Naive B cell (primary cell): ENCODE measurements at regions not wholly inside any gene's neighbourhood (a gene's known extent, or its start where the extent isn't known, plus 50 kb on each side); places are given as distances from the start of the nearest gene placed in this dataset.

Experiments
- ATAC-seq, 2 donors: fragments of 150-1000 bp; cut with Tn5 transposase; 2 replicates each; pipeline ENCODE4 v1.10.0; 2021; ENCODE audit warnings: low read depth in 2 of 2, mild to moderate bottlenecking in 2 of 2, moderate library complexity in 2 of 2
- DNase-seq: peaks from one replicate; pipeline ENCODE4 v3.0.0; 2022
- H3K27ac Mint-ChIP-seq, 6 donors: one replicate each; pipeline ENCODE4 v1.8.0; 2020 to 2022; ENCODE audit warnings: mild to moderate bottlenecking in 6 of 6, mixed read lengths in 6 of 6, moderate library complexity in 5 of 6, inconsistent platforms in 2 of 6
- H3K27me3 Mint-ChIP-seq, 3 donors: one replicate each; pipeline ENCODE4 v1.8.0; 2021 to 2022; ENCODE audit warnings: mixed read lengths in 3 of 3, mild to moderate bottlenecking in 1 of 3
- H3K36me3 Mint-ChIP-seq, 2 donors: one replicate each; pipeline ENCODE4 v1.8.0; 2020 to 2022; ENCODE audit warnings: mixed read lengths in 2 of 2, inconsistent platforms in 1 of 2, mild to moderate bottlenecking in 1 of 2
- H3K4me1 Mint-ChIP-seq, 3 donors: one replicate each; pipeline ENCODE4 v1.8.0; 2020 to 2022; ENCODE audit warnings: mixed read lengths in 3 of 3, inconsistent platforms in 1 of 3, mild to moderate bottlenecking in 1 of 3, moderate library complexity in 1 of 3
- H3K4me3 Mint-ChIP-seq, 8 donors: one replicate each; pipeline ENCODE4 v1.8.0; 2020 to 2022; ENCODE audit warnings: mild to moderate bottlenecking in 8 of 8, mixed read lengths in 8 of 8, moderate library complexity in 8 of 8, inconsistent platforms in 2 of 8
- H3K9me3 Mint-ChIP-seq, 7 donors: one replicate each; pipeline ENCODE4 v1.8.0; 2020 to 2022; ENCODE audit warnings: mixed read lengths in 7 of 7, mild to moderate bottlenecking in 5 of 7, inconsistent platforms in 2 of 7, moderate library complexity in 1 of 7

- Mint-ChIP-seq H3K4me3 (no peak overlapping the region), H3K27me3 (no peaks in the 10 kb centered on the region), H3K36me3 (no peaks in the 10 kb centered on the region), H3K4me1 (no peaks in the 10 kb centered on the region), H3K27ac (no peak overlapping the region), H3K9me3 (peaks cover 0 to 4% (median 0%) of the 10 kb centered on the region in 7 donors)
- no peak for DNase-seq
- ATAC-seq, result no peak
Measured at GRCh38 chr14:86532219-86532618, 1002.3 kb downstream of the FLRT2 start.

GRCh38 chr14:86530457-86530856 lies 1000.5 kb downstream of the FLRT2 start:
- Mint-ChIP-seq H3K4me1 (no peaks in the 10 kb centered on the region), H3K27ac (no peak overlapping the region), H3K27me3 (no peaks in the 10 kb centered on the region), H3K4me3 (no peak overlapping the region), H3K36me3 (no peaks in the 10 kb centered on the region), H3K9me3 (peaks cover 0 to 4% (median 0%) of the 10 kb centered on the region in 7 donors)
- no peak for DNase-seq
- ATAC-seq, result no peak

- no peaks in the 10 kb centered on the region for H3K36me3 Mint-ChIP-seq
- H3K27ac Mint-ChIP-seq, result no peak overlapping the region
- no peaks in the 10 kb centered on the region for H3K27me3 Mint-ChIP-seq
- no peak overlapping the region for H3K4me3 Mint-ChIP-seq
- no peak for ATAC-seq
- H3K4me1 Mint-ChIP-seq, result no peaks in the 10 kb centered on the region
- H3K9me3 Mint-ChIP-seq, result peaks cover 0 to 4% (median 0%) of the 10 kb centered on the region in 7 donors
- no peak for DNase-seq
Measured at GRCh38 chr14:86527312-86527711, 997.4 kb downstream of the FLRT2 start.

- H3K36me3 Mint-ChIP-seq, result no peaks in the 10 kb centered on the region
- DNase-seq (no peak), ATAC-seq (no peak)
- no peaks in the 10 kb centered on the region for H3K27me3 Mint-ChIP-seq
- no peaks in the 10 kb centered on the region for H3K4me1 Mint-ChIP-seq
- no peak overlapping the region for H3K27ac Mint-ChIP-seq
- no peaks in the 10 kb centered on the region for H3K9me3 Mint-ChIP-seq
- H3K4me3 Mint-ChIP-seq, result no peak overlapping the region
Measured at GRCh38 chr14:86525673-86526072, 995.7 kb downstream of the FLRT2 start.

- DNase-seq, result no peak
- Mint-ChIP-seq H3K4me1 (no peaks in the 10 kb centered on the region), H3K9me3 (no peaks in the 10 kb centered on the region), H3K4me3 (no peak overlapping the region), H3K27ac (no peak overlapping the region), H3K36me3 (no peaks in the 10 kb centered on the region), H3K27me3 (no peaks in the 10 kb centered on the region)
- no peak for ATAC-seq
Measured at GRCh38 chr14:86521843-86522242, 991.9 kb downstream of the FLRT2 start.

GRCh38 chr14:86521031-86521730 lies 991.2 kb downstream of the FLRT2 start:
- no peaks in the 10 kb centered on the region for H3K9me3 Mint-ChIP-seq
- H3K4me1 Mint-ChIP-seq, result no peaks in the 10 kb centered on the region
- no peaks in the 10 kb centered on the region for H3K36me3 Mint-ChIP-seq
- H3K27me3 Mint-ChIP-seq, result no peaks in the 10 kb centered on the region
- DNase-seq, result no peak
- no peak overlapping the region for H3K27ac Mint-ChIP-seq
- no peak for ATAC-seq
- H3K4me3 Mint-ChIP-seq, result no peak overlapping the region

- H3K27me3 Mint-ChIP-seq, result no peaks in the 10 kb centered on the region
- ATAC-seq (no peak), DNase-seq (no peak)
- no peaks in the 10 kb centered on the region for H3K4me1 Mint-ChIP-seq
- no peaks in the 10 kb centered on the region for H3K36me3 Mint-ChIP-seq
- H3K9me3 Mint-ChIP-seq, result no peaks in the 10 kb centered on the region
- no peak overlapping the region for H3K4me3 Mint-ChIP-seq
- no peak overlapping the region for H3K27ac Mint-ChIP-seq
Measured at GRCh38 chr14:86518298-86518697, 988.4 kb downstream of the FLRT2 start.

- Mint-ChIP-seq H3K4me1 (no peaks in the 10 kb centered on the region), H3K36me3 (no peaks in the 10 kb centered on the region), H3K9me3 (no peaks in the 10 kb centered on the region), H3K27ac (no peak overlapping the region), H3K27me3 (no peaks in the 10 kb centered on the region), H3K4me3 (no peak overlapping the region)
- no peak for ATAC-seq
- no peak for DNase-seq
Measured at GRCh38 chr14:86515195-86515594, 985.3 kb downstream of the FLRT2 start.

GRCh38 chr14:86513564-86513963 lies 983.6 kb downstream of the FLRT2 start:
- H3K4me3 Mint-ChIP-seq, result no peak overlapping the region
- ATAC-seq, result no peak
- H3K36me3 Mint-ChIP-seq, result no peaks in the 10 kb centered on the region
- H3K9me3 Mint-ChIP-seq, result no peaks in the 10 kb centered on the region
- DNase-seq, result no peak
- H3K27ac Mint-ChIP-seq, result no peak overlapping the region
- H3K27me3 Mint-ChIP-seq, result no peaks in the 10 kb centered on the region
- H3K4me1 Mint-ChIP-seq, result no peaks in the 10 kb centered on the region

GRCh38 chr14:86513056-86513455 lies 983.1 kb downstream of the FLRT2 start:
- Mint-ChIP-seq H3K9me3 (no peaks in the 10 kb centered on the region), H3K27ac (no peak overlapping the region), H3K4me3 (no peak overlapping the region), H3K36me3 (no peaks in the 10 kb centered on the region), H3K27me3 (no peaks in the 10 kb centered on the region), H3K4me1 (no peaks in the 10 kb centered on the region)
- ATAC-seq (no peak), DNase-seq (no peak)

- DNase-seq (no peak), ATAC-seq (no peak)
- Mint-ChIP-seq H3K27ac (no peak overlapping the region), H3K9me3 (no peaks in the 10 kb centered on the region), H3K4me1 (no peaks in the 10 kb centered on the region), H3K36me3 (no peaks in the 10 kb centered on the region), H3K4me3 (no peak overlapping the region), H3K27me3 (no peaks in the 10 kb centered on the region)
Measured at GRCh38 chr14:86510491-86510890, 980.5 kb downstream of the FLRT2 start.

GRCh38 chr14:86505808-86506207 lies 975.9 kb downstream of the FLRT2 start:
- Mint-ChIP-seq H3K36me3 (no peaks in the 10 kb centered on the region), H3K4me1 (peaks cover 4 to 12% (median 4%) of the 10 kb centered on the region in 3 donors), H3K27ac (no peak overlapping the region), H3K4me3 (no peak overlapping the region), H3K9me3 (no peaks in the 10 kb centered on the region), H3K27me3 (no peaks in the 10 kb centered on the region)
- DNase-seq, result no peak
- ATAC-seq, result no peak

GRCh38 chr14:86501611-86502010 lies 971.7 kb downstream of the FLRT2 start:
- Mint-ChIP-seq H3K9me3 (peaks cover 0 to 4% (median 0%) of the 10 kb centered on the region in 7 donors), H3K4me1 (peaks cover 4 to 12% (median 4%) of the 10 kb centered on the region in 3 donors), H3K36me3 (no peaks in the 10 kb centered on the region), H3K27me3 (no peaks in the 10 kb centered on the region), H3K4me3 (peak overlapping the region in 1 of 8 donors; percentile 7), H3K27ac (peak overlapping the region in 1 of 6 donors; percentile 13)
- DNase-seq, result no peak
- peak; percentile 55 to 76 for ATAC-seq

- ATAC-seq, result no peak
- Mint-ChIP-seq H3K27ac (no peak overlapping the region), H3K4me3 (no peak overlapping the region), H3K27me3 (no peaks in the 10 kb centered on the region), H3K36me3 (no peaks in the 10 kb centered on the region), H3K4me1 (no peaks in the 10 kb centered on the region), H3K9me3 (peaks cover 0 to 3% (median 0%) of the 10 kb centered on the region in 7 donors)
- no peak for DNase-seq
Measured at GRCh38 chr14:86491743-86492142, 961.8 kb downstream of the FLRT2 start.

- DNase-seq, result no peak
- Mint-ChIP-seq H3K4me1 (no peaks in the 10 kb centered on the region), H3K36me3 (no peaks in the 10 kb centered on the region), H3K9me3 (peaks cover 0 to 4% (median 0%) of the 10 kb centered on the region in 7 donors), H3K27ac (no peak overlapping the region), H3K4me3 (no peak overlapping the region), H3K27me3 (no peaks in the 10 kb centered on the region)
- ATAC-seq, result no peak
Measured at GRCh38 chr14:86481104-86481503, 951.2 kb downstream of the FLRT2 start.
